MV-4-11 (cell line): ENCODE measurements at regions not wholly inside any gene's neighbourhood (a gene's known extent, or its start where the extent isn't known, plus 50 kb on each side); places are given as distances from the start of the nearest gene placed in this dataset.
A peak's percentile ranks its signal among the peaks of the same experiment; 100 is the strongest.
"Not testable (repeated sequence)": the region's sequence is repeated elsewhere in the genome, so short reads cannot be mapped to it uniquely, and the experiment has no call there.

Experiments used
- DNase-seq: peaks from one replicate; lab custom pipeline; 2025; lab: John Stamatoyannopoulos, UW

DNA sequence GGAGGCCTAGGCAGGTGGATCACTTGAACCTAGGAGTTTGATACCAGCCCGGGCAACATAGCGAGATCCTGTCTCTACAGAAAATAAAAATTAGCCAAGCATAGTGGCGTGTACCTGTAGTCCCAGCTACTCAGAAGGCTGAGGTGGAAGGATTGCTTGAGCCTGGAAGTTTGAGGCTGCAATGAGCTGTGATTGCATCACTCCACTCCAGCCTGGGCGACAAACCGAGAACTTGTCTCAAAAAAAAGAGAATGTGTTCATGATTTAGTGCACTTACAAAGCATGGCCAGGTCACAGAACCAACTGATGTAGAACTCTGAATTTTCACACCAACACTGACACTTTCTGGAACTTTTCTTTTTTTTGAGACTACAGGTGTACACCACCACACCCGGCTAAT is 182.7 kb downstream of the ZFP64 start:
- no peak for DNase-seq

DNA sequence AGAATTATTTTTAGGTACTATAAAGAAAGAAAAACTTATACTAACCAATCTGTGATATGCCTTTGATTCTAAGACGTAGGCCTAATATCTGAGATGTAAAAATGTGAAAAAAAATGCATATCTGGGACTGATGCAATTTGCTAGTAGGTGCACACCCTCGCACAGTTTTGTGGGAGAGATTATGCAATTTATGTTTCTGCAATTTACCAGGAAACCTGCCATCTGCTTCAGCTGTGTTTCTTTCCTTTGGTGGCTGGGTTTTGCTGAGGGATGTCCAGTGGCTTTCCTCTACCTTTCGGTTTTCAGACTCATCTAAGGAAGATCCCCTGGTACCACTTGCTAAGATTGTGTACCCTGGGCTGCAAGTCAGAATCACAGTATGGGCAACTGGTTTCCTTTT is 186.9 kb downstream of the ZFP64 start:
- peak; percentile 71 for DNase-seq

GRCh38 chr20:52004018-52004417 is 187.6 kb downstream of the ZFP64 start:
- no peak for DNase-seq

GRCh38 chr20:52003415-52003814 is 188.2 kb downstream of the ZFP64 start:
- DNase-seq = no peak

DNA sequence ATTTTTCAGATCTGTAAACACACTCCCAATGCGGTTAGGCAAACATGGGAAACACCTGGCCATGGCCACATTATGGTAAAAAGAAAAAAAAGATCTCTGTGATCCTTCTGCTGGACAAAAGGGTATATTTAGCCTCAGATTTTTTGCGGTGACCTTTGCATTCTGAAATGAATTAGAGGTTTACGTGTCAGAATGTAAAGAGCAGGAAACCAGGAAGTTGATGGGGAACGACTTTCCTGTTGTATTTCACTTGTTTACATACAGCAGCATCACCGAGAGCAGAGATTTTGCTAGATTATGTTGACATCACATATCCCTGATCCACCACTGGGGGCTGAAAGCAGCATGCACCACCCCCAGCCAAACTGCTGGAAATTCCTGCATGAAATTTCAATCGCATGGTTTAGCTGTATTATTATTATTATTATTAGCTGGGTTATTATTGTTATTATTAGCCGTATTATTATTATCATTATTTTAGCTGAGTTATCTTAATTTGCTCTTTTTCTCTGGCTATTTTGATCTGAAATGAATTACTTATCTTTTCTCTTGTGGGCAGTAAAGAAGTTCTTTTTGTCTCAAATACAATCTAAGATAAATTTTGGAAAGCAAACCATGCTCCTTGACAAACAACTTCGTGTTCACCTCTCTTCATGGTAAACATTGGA is 189.4 kb downstream of the ZFP64 start:
- no peak for DNase-seq

- not testable (repeated sequence) for DNase-seq
These were observed 194.2 kb downstream of the ZFP64 start for GRCh38 chr20:51997281-51997936.

- DNase-seq = peak; percentile 47
These were observed 193.2 kb upstream of the SALL4 start for GRCh38 chr20:51995551-51995951.

DNA sequence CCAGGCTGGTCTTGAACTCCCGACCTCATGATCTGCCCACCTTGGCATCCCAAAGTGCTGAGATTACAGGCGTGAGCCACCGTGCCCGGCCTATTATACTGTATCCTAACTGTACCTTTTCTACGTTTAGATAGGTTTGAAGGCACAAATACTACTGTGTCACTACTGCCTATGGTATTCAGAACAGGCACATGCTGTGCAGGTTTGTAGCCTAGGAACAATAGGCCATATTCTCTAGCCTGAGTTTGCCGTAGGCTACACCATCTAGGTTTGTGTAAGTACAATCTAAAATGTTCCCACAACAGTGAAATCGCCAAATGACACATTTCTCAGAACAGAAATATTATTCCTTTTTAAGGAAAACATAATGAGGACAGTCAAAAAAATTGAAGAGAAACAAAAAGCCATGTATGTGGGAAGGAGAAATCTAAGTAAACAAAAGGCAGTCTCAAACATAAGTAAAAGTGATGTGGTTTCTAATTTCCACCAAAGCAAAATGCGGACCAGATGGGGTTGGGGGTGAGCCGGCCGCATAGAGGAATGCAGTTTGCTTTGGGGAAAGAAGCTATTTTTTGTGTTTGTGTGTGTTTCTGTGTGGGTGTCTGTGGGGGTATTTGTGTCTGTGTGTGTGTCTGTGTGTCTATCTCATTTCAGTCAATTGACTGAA is 192.6 kb upstream of the SALL4 start:
- no peak for DNase-seq

GRCh38 chr20:51987812-51988211 is 185.5 kb upstream of the SALL4 start:
- DNase-seq = no peak

GRCh38 chr20:51985013-51985415 is 182.7 kb upstream of the SALL4 start:
- peak; percentile 27 for DNase-seq

DNA sequence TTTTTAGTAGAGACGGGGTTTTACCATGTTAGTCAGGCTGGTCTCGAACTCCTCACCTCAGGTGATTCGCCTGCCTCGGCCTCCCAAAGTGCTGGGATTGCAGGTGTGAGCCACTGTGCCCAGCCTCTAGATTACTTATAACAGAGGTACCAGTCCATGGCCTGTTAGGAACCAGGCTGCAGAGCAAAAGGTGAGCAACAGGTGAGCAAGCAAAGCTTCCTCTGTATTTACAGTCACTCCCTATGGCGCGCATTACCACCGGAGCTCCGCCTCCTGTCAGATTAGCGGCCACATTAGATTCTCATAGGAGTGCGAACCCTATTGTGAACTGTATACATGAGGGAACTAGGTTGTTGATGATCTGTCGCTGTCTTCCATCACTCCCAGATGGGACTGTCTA is 178.0 kb upstream of the SALL4 start:
- no peak for DNase-seq

DNA sequence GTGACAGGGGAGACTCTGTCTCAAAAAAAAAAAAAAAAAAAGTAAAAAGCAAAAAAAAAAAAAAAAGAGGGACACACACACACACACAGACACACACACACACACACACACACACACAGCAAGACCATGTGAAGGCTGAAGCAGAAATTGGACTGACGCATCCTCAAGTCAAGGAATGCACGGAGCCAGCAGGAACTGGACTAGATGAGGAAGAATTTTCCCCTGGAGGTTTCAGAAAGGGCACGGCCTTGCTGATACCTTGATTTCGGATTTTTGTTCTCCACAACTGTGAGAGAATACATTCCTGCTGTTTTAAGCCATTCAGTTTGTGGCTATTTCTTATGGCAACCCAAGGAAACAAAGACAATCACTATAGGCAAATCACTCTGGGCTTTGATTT is 176.9 kb upstream of the SALL4 start:
- no peak for DNase-seq

GRCh38 chr20:51978070-51978501 is 175.8 kb upstream of the SALL4 start:
- DNase-seq = no peak

- no peak for DNase-seq
These were observed 169.7 kb upstream of the SALL4 start for GRCh38 chr20:51972056-51972455.

GRCh38 chr20:51970858-51971257 is 168.5 kb upstream of the SALL4 start:
- no peak for DNase-seq

DNA sequence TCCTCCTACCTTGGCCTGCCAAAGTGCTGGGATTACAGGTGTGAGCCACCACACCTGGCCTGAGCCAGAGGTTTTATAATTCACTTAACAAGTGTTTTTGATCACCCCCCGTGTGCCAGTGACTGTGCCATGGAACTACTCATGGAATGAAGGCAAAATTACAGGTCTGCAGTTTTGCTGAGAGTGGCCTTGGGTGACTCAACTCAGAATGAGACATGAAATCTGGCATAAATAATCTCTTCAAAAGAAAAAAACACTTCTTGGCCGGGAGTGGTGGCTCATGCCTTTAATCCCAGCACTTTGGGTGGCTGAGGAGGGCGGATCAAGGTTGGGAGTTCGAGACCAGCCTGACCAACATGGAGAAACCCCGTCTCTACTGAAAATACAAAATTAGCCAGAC is 166.9 kb upstream of the SALL4 start:
- DNase-seq = no peak

GRCh38 chr20:51968151-51968550 is 165.8 kb upstream of the SALL4 start:
- DNase-seq = no peak

GRCh38 chr20:51966296-51966971 is 164.1 kb upstream of the SALL4 start:
- peak; percentile 11 for DNase-seq

DNA sequence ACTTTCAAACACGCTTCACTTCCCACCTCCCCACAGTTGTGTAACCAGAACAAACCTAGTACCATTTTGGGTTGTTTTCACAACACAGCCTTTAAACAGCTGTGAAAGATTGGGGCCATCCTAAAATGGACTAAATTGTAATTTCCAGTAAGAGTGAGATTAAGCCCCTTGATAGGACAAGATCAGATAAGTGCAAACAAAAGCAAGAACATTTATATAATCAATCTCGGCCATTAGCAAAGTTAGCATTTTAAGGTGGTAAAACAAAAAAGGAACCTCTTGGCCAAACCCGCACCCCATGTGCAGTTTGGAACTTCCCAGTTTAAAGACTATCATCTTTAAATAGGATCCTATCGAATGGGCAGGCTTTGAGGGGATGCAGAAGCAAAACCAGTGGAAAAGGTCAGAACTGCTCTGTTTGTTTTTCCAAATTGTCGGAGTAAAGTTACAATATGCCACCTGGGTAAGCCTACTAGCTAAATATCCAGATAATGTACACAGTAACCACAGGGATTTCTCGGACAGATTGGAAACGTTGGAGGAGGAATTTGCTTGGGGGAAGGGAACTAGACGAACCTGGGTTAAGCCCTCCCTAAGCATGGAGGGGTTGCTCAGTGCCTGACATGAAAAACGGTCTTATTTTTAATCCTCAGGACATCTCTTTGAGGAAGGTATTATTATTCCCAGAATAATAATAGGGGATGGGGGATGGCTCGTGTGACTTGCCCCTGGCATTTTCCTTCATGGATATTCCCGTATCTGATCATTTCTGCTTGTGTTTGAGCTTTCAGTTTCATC is 159.8 kb upstream of the SALL4 start:
- DNase-seq = no peak

DNA sequence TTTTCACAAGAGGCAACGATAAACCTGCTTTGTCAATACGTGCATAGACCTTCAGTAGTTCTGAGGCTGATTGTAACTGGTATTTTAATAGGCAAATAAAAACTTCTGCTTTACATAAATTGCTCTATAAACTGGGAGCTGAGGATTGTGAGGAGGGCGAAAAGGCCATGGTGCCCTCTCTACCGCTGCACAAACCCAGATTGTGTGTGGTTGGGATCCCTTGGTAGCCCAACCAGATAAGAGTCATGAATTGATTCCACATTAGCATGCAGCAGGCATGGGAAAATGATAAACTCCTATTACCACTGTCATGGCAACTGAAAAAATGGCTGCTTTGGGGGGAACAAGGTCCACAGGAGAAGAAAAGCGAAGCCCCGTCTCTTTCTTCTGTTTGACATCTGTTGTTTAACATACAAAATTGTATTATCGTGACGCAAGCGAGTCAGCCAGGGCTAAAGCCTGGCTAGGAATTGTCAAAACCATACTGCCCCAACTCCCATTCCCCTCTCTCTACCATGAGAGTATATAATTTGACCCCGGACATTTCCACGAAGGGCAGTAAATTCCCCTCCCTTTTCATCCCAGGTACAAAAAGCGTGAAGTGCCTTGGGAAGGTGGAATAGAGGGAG is 157.8 kb upstream of the SALL4 start:
- no peak for DNase-seq

- no peak for DNase-seq
These were observed 156.8 kb upstream of the SALL4 start for GRCh38 chr20:51959066-51959542.
